Panc1 (cell line): ENCODE measurements at regions not wholly inside any gene's neighbourhood (a gene's known extent, or its start where the extent isn't known, plus 50 kb on each side); places are given as distances from the start of the nearest gene placed in this dataset.

Experiments used
- POLR2AphosphoS5 ChIP-seq: IDR thresholded peaks from 2 replicates; pipeline ENCODE4 v1.6.1; 2012; ENCODE audit warnings: mild to moderate bottlenecking, low read depth, low read length, moderate library complexity
- SIN3A ChIP-seq: IDR thresholded peaks from 2 replicates; pipeline ENCODE4 v1.6.1; 2012; ENCODE audit warnings: low read depth, mild to moderate bottlenecking, low read length, moderate library complexity, borderline replicate concordance; ENCODE audit not compliant: insufficient read depth
- TCF7L2 ChIP-seq: IDR thresholded peaks from 2 replicates; pipeline ENCODE4 v1.6.1; 2011; ENCODE audit warnings: mild to moderate bottlenecking, low read depth, low read length, inconsistent platforms
- TF ChIP-seq, protein P1 (sequence below): fragments of 450-650 bp; IDR thresholded peaks from 2 replicates; pipeline ENCODE4 v1.5.1; 2017; ENCODE audit warnings: mild to moderate bottlenecking
- TF ChIP-seq, protein P2 (sequence below), 2 experiments: IDR thresholded peaks; 2 replicates each; pipeline ENCODE4 v1.6.1; 2011 to 2012; ENCODE audit warnings: low read depth in 2 of 2, control low read depth in 1 of 2, low read length in 1 of 2, mild to moderate bottlenecking in 1 of 2, moderate library complexity in 1 of 2; ENCODE audit not compliant: insufficient read depth in 1 of 2

GRCh38 chr6:139881236-139881635, 506.8 kb upstream of the CITED2 start:
- TF ChIP-seq POLR2AphosphoS5 (no peak), SIN3A (no peak), TCF7L2 (no peak)
- TF ChIP-seq, protein P1, sequence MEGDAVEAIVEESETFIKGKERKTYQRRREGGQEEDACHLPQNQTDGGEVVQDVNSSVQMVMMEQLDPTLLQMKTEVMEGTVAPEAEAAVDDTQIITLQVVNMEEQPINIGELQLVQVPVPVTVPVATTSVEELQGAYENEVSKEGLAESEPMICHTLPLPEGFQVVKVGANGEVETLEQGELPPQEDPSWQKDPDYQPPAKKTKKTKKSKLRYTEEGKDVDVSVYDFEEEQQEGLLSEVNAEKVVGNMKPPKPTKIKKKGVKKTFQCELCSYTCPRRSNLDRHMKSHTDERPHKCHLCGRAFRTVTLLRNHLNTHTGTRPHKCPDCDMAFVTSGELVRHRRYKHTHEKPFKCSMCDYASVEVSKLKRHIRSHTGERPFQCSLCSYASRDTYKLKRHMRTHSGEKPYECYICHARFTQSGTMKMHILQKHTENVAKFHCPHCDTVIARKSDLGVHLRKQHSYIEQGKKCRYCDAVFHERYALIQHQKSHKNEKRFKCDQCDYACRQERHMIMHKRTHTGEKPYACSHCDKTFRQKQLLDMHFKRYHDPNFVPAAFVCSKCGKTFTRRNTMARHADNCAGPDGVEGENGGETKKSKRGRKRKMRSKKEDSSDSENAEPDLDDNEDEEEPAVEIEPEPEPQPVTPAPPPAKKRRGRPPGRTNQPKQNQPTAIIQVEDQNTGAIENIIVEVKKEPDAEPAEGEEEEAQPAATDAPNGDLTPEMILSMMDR, result no peak
- TF ChIP-seq, protein P2, sequence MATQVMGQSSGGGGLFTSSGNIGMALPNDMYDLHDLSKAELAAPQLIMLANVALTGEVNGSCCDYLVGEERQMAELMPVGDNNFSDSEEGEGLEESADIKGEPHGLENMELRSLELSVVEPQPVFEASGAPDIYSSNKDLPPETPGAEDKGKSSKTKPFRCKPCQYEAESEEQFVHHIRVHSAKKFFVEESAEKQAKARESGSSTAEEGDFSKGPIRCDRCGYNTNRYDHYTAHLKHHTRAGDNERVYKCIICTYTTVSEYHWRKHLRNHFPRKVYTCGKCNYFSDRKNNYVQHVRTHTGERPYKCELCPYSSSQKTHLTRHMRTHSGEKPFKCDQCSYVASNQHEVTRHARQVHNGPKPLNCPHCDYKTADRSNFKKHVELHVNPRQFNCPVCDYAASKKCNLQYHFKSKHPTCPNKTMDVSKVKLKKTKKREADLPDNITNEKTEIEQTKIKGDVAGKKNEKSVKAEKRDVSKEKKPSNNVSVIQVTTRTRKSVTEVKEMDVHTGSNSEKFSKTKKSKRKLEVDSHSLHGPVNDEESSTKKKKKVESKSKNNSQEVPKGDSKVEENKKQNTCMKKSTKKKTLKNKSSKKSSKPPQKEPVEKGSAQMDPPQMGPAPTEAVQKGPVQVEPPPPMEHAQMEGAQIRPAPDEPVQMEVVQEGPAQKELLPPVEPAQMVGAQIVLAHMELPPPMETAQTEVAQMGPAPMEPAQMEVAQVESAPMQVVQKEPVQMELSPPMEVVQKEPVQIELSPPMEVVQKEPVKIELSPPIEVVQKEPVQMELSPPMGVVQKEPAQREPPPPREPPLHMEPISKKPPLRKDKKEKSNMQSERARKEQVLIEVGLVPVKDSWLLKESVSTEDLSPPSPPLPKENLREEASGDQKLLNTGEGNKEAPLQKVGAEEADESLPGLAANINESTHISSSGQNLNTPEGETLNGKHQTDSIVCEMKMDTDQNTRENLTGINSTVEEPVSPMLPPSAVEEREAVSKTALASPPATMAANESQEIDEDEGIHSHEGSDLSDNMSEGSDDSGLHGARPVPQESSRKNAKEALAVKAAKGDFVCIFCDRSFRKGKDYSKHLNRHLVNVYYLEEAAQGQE (IDR thresholded peaks at IDR 0.05; ENCODE audit: insufficient read depth in 1 of 2, low read depth in 2 of 2, low read length in 1 of 2), result no peak
